LNCAP (cell line): ENCODE measurements at regions not wholly inside any gene's neighbourhood (a gene's known extent, or its start where the extent isn't known, plus 50 kb on each side); places are given as distances from the start of the nearest gene placed in this dataset.

Experiments
- TF ChIP-seq, protein P1 (sequence below): fragments of 450-650 bp; IDR thresholded peaks from 2 replicates; pipeline ENCODE4 v1.5.1; 2017; ENCODE audit warnings: mild to moderate bottlenecking

DNA sequence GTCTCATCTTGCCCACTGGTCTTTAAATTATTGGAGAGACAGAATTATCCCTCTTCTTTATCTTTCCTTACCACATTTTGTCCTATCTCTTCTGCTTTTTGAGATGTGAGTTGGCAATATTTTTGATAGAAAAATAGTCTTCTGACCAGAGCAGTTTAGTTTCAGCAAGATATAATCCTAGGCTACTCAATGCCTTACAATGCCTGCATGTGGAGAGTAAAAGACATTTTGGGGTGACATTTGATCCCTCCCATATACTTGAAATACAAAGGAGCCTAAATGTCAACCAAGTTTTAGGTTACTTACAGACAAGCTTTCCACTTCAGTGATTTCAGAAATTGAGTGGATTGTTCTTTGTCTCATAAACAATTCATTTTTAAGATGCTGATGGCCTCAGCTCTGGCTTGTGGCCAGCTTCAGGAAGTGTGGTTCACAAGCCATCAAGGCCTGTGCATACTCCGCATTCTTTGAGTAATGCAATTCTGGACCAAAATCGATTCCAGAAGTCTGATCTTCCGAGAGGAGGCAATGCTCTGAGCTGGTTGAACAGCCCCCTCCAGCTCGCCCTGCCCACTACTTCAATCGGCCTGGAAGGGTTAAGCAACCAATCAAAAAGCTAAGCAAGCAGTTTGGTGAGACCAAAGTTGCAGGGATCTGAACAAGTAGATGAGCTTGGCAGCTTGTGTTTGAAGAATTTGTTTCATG lies 274.4 kb downstream of the BLID start:
- TF ChIP-seq, protein P1, sequence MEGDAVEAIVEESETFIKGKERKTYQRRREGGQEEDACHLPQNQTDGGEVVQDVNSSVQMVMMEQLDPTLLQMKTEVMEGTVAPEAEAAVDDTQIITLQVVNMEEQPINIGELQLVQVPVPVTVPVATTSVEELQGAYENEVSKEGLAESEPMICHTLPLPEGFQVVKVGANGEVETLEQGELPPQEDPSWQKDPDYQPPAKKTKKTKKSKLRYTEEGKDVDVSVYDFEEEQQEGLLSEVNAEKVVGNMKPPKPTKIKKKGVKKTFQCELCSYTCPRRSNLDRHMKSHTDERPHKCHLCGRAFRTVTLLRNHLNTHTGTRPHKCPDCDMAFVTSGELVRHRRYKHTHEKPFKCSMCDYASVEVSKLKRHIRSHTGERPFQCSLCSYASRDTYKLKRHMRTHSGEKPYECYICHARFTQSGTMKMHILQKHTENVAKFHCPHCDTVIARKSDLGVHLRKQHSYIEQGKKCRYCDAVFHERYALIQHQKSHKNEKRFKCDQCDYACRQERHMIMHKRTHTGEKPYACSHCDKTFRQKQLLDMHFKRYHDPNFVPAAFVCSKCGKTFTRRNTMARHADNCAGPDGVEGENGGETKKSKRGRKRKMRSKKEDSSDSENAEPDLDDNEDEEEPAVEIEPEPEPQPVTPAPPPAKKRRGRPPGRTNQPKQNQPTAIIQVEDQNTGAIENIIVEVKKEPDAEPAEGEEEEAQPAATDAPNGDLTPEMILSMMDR = no peak

DNA sequence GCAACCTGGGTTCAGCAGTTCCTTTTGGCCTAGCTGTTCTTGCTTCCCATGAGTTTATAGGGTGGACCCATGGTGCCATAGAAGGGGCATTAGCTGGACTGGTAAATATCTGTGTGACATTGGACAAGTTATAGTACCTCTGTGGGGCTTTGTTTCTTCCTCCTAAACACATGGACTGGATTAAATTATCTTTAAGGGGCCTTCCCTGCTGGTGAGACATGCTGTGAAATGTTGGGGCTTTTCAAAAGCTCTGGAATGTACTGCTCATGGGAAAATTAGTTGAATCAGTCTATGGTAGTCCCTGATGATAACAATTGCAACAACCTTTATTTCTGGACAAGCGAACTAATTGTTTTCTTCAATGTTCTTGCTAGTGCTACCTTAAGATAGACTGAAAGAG lies 276.2 kb downstream of the BLID start:
- TF ChIP-seq, protein P1 = no peak

DNA sequence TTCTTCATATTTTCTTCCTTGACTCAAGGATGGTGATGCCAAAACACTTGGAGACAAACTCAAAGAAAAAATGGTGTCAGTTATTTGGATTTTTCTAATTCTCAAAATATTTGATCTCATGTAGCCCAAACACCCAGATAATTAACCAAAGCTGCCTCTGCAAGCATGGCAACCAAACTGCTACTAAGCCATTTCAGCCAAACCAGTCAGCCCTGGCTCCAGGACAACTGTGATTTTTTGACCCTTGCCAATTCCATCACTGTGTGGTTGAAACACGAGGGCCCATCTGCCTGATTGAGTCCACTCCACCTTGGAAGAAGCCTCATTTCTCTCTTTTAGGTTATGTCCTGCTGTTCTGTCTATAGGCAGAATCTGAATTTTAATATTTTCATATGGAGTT lies 277.4 kb downstream of the BLID start:
- TF ChIP-seq, protein P1 = no peak

DNA sequence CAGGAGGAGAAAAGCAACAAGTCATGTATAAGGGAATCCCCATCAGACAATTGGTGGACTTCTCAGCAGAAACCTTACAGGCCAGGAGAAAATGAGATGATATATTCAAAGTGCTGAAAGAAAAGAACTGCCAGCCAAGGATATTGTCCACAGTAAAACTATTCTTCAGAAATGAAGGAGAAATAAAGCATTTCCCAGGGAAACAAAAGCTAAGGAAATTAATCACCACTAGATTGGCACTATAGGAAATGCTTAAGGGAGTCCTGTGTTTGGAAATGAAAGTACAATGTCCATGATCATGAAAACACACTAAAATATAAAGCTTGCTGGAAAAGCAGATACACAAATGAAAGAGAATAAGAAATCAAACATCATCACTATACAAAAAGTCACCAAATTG lies 282.0 kb downstream of the BLID start:
- TF ChIP-seq, protein P1 = no peak

DNA sequence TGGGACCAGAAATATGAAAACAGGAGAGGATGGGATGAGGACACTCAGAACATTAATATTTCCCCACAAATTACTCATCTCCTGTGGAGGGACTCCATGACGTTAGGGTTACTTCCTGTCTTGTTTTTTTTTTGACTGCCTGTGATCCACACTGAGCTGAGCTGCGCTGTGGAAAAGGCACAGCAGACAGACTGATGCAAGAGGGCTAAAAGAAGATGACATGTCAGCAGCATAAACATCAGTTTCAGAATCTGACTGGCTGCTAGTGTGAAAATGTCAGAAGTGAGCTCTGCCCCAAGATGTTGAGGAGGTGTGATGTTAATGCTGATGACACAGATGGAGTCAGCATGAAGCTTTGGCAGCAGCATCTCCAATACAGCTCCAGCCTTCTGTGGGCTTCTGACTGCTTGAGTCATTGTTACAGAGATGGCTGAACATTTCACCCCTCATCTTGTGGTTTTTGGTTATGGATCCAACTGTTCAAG lies 286.8 kb downstream of the BLID start:
- TF ChIP-seq, protein P1 = no peak

DNA sequence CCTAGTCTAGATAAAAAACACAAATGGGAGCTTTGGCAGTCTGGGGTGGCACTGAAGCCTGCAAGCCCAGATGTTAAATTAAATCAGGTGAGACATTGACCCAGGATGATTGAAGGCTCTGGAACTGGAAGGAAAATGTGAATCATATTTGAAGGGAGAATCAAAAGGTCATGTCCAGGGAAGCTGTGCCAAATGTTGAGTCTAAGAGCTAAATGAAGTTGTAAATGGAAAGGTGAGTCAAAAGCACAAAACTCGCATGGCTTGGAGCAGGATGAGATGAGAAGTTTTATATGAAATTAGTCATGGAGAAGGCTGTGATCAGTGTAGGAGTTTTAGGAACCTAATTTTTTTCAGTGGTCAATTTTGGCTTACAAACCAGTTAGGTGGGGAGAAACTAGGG lies 301.1 kb downstream of the BLID start:
- TF ChIP-seq, protein P1 = no peak

DNA sequence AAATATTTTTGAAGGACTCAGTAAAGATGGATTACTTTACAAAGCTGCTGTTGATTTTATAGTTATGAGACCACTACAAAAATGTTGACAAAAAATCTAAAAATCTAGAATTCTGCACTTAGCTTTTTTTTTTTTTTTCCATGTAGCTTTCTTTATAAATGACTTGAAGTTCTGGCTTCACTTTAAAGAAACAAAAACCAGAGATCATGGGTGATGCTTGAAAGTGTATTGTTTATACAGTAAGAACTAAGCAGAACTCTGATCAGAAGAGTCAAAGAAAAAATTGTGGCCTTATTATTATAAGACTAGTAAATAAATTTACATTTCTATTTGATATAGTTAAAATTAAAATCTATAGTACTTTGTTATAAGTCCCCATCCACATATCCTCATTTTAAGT lies 301.7 kb downstream of the BLID start:
- TF ChIP-seq, protein P1 = no peak

DNA sequence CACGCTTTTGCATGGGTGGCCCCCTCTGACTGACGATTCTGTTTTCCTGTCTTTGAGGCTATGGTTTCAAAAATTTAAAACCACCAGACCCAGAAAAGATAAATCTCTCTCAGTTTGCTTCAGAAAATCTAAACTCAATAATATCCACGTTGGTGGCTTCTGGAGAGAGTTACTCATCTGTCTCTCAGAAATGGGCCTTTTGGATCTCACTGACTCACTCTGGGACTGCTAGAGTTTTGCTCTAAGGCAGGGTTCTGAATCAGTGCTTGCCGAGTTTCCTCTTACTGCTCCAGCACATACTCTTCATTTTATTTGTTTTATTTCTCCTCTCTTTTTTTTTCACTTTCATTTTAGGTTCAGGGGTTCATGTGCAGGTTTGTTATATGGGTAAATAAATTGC lies 305.7 kb downstream of the BLID start:
- TF ChIP-seq, protein P1 = no peak
